ENCODE measurements at regions not wholly inside any gene's neighbourhood (a gene's known extent, or its start where the extent isn't known, plus 50 kb on each side); places are given as distances from the start of the nearest gene placed in this dataset.

GRCh38 chr6:131443514-131443913 is 129.5 kb upstream of the ARG1 start:
- TF ChIP-seq CTCF (IDR thresholded peaks at IDR 0.05; ENCODE audit: low read depth, low read length) (no peak), EZH2phosphoT487 (IDR thresholded peaks at IDR 0.05; ENCODE audit: low read depth) (no peak)
